Kidney (tissue), 13 donors: ENCODE measurements at regions not wholly inside any gene's neighbourhood (a gene's known extent, or its start where the extent isn't known, plus 50 kb on each side); places are given as distances from the start of the nearest gene placed in this dataset.

ENCODE experiments used
- DNase-seq, 5 donors: peaks; one replicate each; pipeline ENCODE4 v3.0.0-alpha.2; 2013 to 2020
- FAIRE-seq: peaks from 2 replicates; lab custom pipeline; 2012; peaks lifted over from hg19 to GRCh38; lab: Jason Lieb, UNC
- H3K27ac ChIP-seq, 2 donors: one replicate each; pipeline ENCODE4 v1.7.0; 2013; ENCODE audit warnings: low read depth in 2 of 2, low read length in 2 of 2, inconsistent platforms in 1 of 2
- H3K27me3 ChIP-seq: one replicate; pipeline ENCODE4 v1.7.1; 2013; ENCODE audit warnings: low read length, inconsistent platforms; ENCODE audit not compliant: control insufficient read depth, insufficient read depth
- H3K36me3 ChIP-seq, 3 donors: one replicate each; pipeline versions ENCODE4 v1.7.0 to v1.7.1; 2013; ENCODE audit warnings: low read length in 3 of 3, control low read depth in 1 of 3, inconsistent platforms in 1 of 3; ENCODE audit not compliant: insufficient read depth in 3 of 3, control insufficient read depth in 2 of 3
- H3K4me1 ChIP-seq, 3 donors: one replicate each; pipeline versions ENCODE4 v1.7.0 to v1.7.1; 2013; ENCODE audit warnings: low read length in 3 of 3, inconsistent platforms in 1 of 3, low read depth in 1 of 3; ENCODE audit not compliant: control insufficient read depth in 2 of 3, insufficient read depth in 2 of 3
- H3K4me3 ChIP-seq, 3 donors: one replicate each; pipeline versions ENCODE4 v1.7.0 to v1.8.1; 2013; ENCODE audit warnings: low read length in 3 of 3, control low read depth in 1 of 3, inconsistent platforms in 1 of 3
- H3K9ac ChIP-seq, 3 donors: one replicate each; pipeline versions ENCODE4 v1.7.0 to v1.7.1; 2013; ENCODE audit warnings: low read length in 3 of 3, control low read depth in 1 of 3, inconsistent platforms in 1 of 3
- H3K9me3 ChIP-seq, 3 donors: one replicate each; pipeline versions ENCODE4 v1.7.0 to v1.7.1; 2013; ENCODE audit warnings: low read length in 3 of 3, control low read depth in 1 of 3, inconsistent platforms in 1 of 3; ENCODE audit not compliant: control insufficient read depth in 2 of 3, insufficient read depth in 1 of 3
- CTCF ChIP-seq: IDR thresholded peaks from 3 replicates; pipeline ENCODE4 v1.5.1; 2012; ENCODE audit warnings: mild to moderate bottlenecking, moderate library complexity, borderline replicate concordance; ENCODE audit not compliant: insufficient read depth; ENCODE audit errors: extremely low read depth
- intact Hi-C: fragments of 100-400 bp; cut with DNase I; formaldehyde crosslinking; loops from one replicate; pipeline ENCODE4 v1.11.1; 2022
- donor health status: control.
- donor health status: control.
- donor health status: control.
- donor health status: control.
- donor health status: control.
- donor health status: DM: yes; HTN: yes; CAD: no.
- donor health status: Normal renal cell carcinoma (clear cell type).

GRCh38 chr5:166245556-166245955 is 2045.9 kb upstream of the WWC1 start:
- TF ChIP-seq CTCF: no peak
- H3K9ac ChIP-seq: no peak overlapping the region
- H3K36me3 ChIP-seq: no peaks in the 10 kb centered on the region
- no peaks in the 10 kb centered on the region for H3K27me3 ChIP-seq
- FAIRE-seq (no peak), DNase-seq (no peak)
- intact Hi-C loops: no loop called here
- H3K4me1 ChIP-seq: no peaks in the 10 kb centered on the region
- H3K27ac ChIP-seq: no peak overlapping the region
- H3K4me3 ChIP-seq: no peak overlapping the region
- H3K9me3 ChIP-seq: no peaks in the 10 kb centered on the region

GRCh38 chr5:166251786-166252185 is 2039.7 kb upstream of the WWC1 start:
- TF ChIP-seq CTCF: no peak
- Histone ChIP-seq H3K9me3 (no peaks in the 10 kb centered on the region), H3K27ac (no peak overlapping the region), H3K4me3 (no peak overlapping the region), H3K27me3 (no peaks in the 10 kb centered on the region), H3K4me1 (no peaks in the 10 kb centered on the region), H3K36me3 (no peaks in the 10 kb centered on the region), H3K9ac (no peak overlapping the region)
- intact Hi-C loops: no loop called here
- FAIRE-seq (no peak), DNase-seq (no peak)

- intact Hi-C loops: no loop called here
- H3K9me3 ChIP-seq: no peaks in the 10 kb centered on the region
- DNase-seq (no peak), FAIRE-seq (no peak)
- H3K4me3 ChIP-seq: no peak overlapping the region
- H3K27me3 ChIP-seq: no peaks in the 10 kb centered on the region
- no peak overlapping the region for H3K27ac ChIP-seq
- no peak overlapping the region for H3K9ac ChIP-seq
- H3K4me1 ChIP-seq: no peaks in the 10 kb centered on the region
- TF ChIP-seq CTCF: no peak
- no peaks in the 10 kb centered on the region for H3K36me3 ChIP-seq
Measured at GRCh38 chr5:166257661-166258060, 2033.8 kb upstream of the WWC1 start.

- FAIRE-seq: no peak
- Histone ChIP-seq H3K27ac (no peak overlapping the region), H3K36me3 (no peaks in the 10 kb centered on the region), H3K27me3 (no peaks in the 10 kb centered on the region), H3K9me3 (no peaks in the 10 kb centered on the region), H3K9ac (no peak overlapping the region), H3K4me1 (no peaks in the 10 kb centered on the region), H3K4me3 (no peak overlapping the region)
- intact Hi-C loops: no loop called here
- DNase-seq: no peak
- TF ChIP-seq CTCF: no peak
Measured at GRCh38 chr5:166262395-166262794, 2029.0 kb upstream of the WWC1 start.
